Trophoblast cell (in vitro differentiated cells and primary cell): ENCODE measurements at regions not wholly inside any gene's neighbourhood (a gene's known extent, or its start where the extent isn't known, plus 50 kb on each side); places are given as distances from the start of the nearest gene placed in this dataset.

Source experiments
- DNase-seq, 2 donors: peaks; one replicate each; pipeline ENCODE4 v3.0.0-alpha.2; 2016
- H2AFZ ChIP-seq: 2 replicates; pipeline ENCODE4 v1.6.1; 2013; ENCODE audit warnings: low read length, moderate library complexity, mild to moderate bottlenecking; ENCODE audit not compliant: insufficient read depth, poor library complexity
- H2AK5ac ChIP-seq: 2 replicates; pipeline ENCODE4 v1.6.1; 2013; ENCODE audit warnings: mild to moderate bottlenecking, low read length
- H2BK120ac ChIP-seq: 2 replicates; pipeline ENCODE4 v1.6.1; 2013; ENCODE audit warnings: low read length, mild to moderate bottlenecking, moderate library complexity; ENCODE audit not compliant: insufficient read depth, poor library complexity
- H2BK12ac ChIP-seq: 2 replicates; pipeline ENCODE4 v1.6.1; 2013; ENCODE audit warnings: mild to moderate bottlenecking, low read length, moderate library complexity
- H2BK5ac ChIP-seq: 2 replicates; pipeline ENCODE4 v1.6.1; 2013; ENCODE audit warnings: low read length, low read depth, moderate library complexity, mild to moderate bottlenecking; ENCODE audit not compliant: poor library complexity
- H3K14ac ChIP-seq: 2 replicates; pipeline ENCODE4 v1.6.1; 2013; ENCODE audit warnings: mild to moderate bottlenecking, low read length
- H3K18ac ChIP-seq: 2 replicates; pipeline ENCODE4 v1.6.1; 2013; ENCODE audit warnings: mild to moderate bottlenecking, low read length
- H3K23ac ChIP-seq: 2 replicates; pipeline ENCODE4 v1.6.1; 2013; ENCODE audit warnings: low read length
- H3K27ac ChIP-seq: 2 replicates; pipeline ENCODE4 v1.5.1; 2013; ENCODE audit warnings: low read depth, mild to moderate bottlenecking, inconsistent platforms, low read length, moderate library complexity
- H3K27me3 ChIP-seq: 2 replicates; pipeline ENCODE4 v1.6.1; 2013; ENCODE audit warnings: inconsistent platforms, mild to moderate bottlenecking, low read length, moderate library complexity; ENCODE audit not compliant: insufficient read depth
- H3K36me3 ChIP-seq, 2 experiments: 1 replicate in 1 of 2; 2 replicates in 1 of 2; pipeline ENCODE4 v1.6.1; 2013; ENCODE audit warnings: low read length in 2 of 2, mild to moderate bottlenecking in 2 of 2, moderate library complexity in 1 of 2; ENCODE audit not compliant: insufficient read depth in 2 of 2, control insufficient read depth in 1 of 2
- H3K4ac ChIP-seq: 2 replicates; pipeline ENCODE4 v1.6.1; 2013; ENCODE audit warnings: low read depth, mild to moderate bottlenecking, low read length, moderate library complexity
- H3K4me1 ChIP-seq, 2 experiments: 1 replicate in 1 of 2; 2 replicates in 1 of 2; pipeline ENCODE4 v1.6.1; 2013; ENCODE audit warnings: low read length in 2 of 2, mild to moderate bottlenecking in 2 of 2, moderate library complexity in 1 of 2; ENCODE audit not compliant: insufficient read depth in 2 of 2, control insufficient read depth in 1 of 2
- H3K4me2 ChIP-seq: 2 replicates; pipeline ENCODE4 v1.6.1; 2013; ENCODE audit warnings: inconsistent platforms, mild to moderate bottlenecking, low read length, moderate library complexity
- H3K4me3 ChIP-seq: 2 replicates; pipeline ENCODE4 v1.5.1; 2013; ENCODE audit warnings: mild to moderate bottlenecking, low read depth, low read length, inconsistent platforms
- H3K79me1 ChIP-seq: one replicate; pipeline ENCODE4 v1.6.1; 2013; ENCODE audit warnings: low read length
- H3K79me2 ChIP-seq: 2 replicates; pipeline ENCODE4 v1.6.1; 2013; ENCODE audit warnings: low read length, mild to moderate bottlenecking; ENCODE audit not compliant: control insufficient read depth, insufficient read depth, poor library complexity
- H3K9ac ChIP-seq: 2 replicates; pipeline ENCODE4 v1.6.1; 2013; ENCODE audit warnings: mild to moderate bottlenecking, low read length
- H3K9me3 ChIP-seq: 2 replicates; pipeline ENCODE4 v1.6.1; 2013; ENCODE audit warnings: low read depth, mild to moderate bottlenecking, control low read depth, inconsistent platforms, low read length; ENCODE audit not compliant: insufficient read depth
- H4K12ac ChIP-seq: 2 replicates; pipeline ENCODE4 v1.6.1; 2013; ENCODE audit warnings: low read depth, mild to moderate bottlenecking, low read length, moderate library complexity
- H4K8ac ChIP-seq: 2 replicates; pipeline ENCODE4 v1.6.1; 2013; ENCODE audit warnings: low read depth, mild to moderate bottlenecking, low read length, moderate library complexity
- H4K91ac ChIP-seq: one replicate; pipeline ENCODE4 v1.6.1; 2013; ENCODE audit warnings: low read depth, mild to moderate bottlenecking, low read length, moderate library complexity
- WGBS: extraction: QIAGEN DNeasy Blood & Tissue Kit; methylation state at CpG from one replicate; pipeline ENCODE4 v1.1.7; 2013; ENCODE audit warnings: missing lambda C conversion rate; ENCODE audit not compliant: insufficient read length, insufficient coverage; ENCODE audit errors: extremely low coverage; 5-methylcytosine and 5-hydroxymethylcytosine counted together

- no CpG with 5 or more reads among the region's 4 CpGs for WGBS
- Histone ChIP-seq H3K27ac (no peak overlapping the region), H4K8ac (no peak overlapping the region), H4K91ac (no peak overlapping the region), H3K18ac (no peak overlapping the region), H4K12ac (no peak overlapping the region), H2BK120ac (no peak overlapping the region), H2AK5ac (no peak overlapping the region), H3K9ac (no peak overlapping the region), H3K4me3 (no peak overlapping the region), H2AFZ (no peak overlapping the region), H3K9me3 (no peaks in the 10 kb centered on the region), H3K36me3 (no peaks in the 10 kb centered on the region), H3K14ac (no peak overlapping the region), H3K27me3 (no peaks in the 10 kb centered on the region), H3K23ac (no peak overlapping the region), H2BK5ac (no peak overlapping the region), H3K79me1 (no peaks in the 10 kb centered on the region), H3K4me2 (no peak overlapping the region), H3K4me1 (no peaks in the 10 kb centered on the region), H3K79me2 (no peaks in the 10 kb centered on the region), H2BK12ac (no peak overlapping the region), H3K4ac (no peak overlapping the region)
- DNase-seq: no peak
Observed at GRCh38 chr5:114561415-114561814, 199.5 kb downstream of the KCNN2 start.
